ENCODE measurements at regions not wholly inside any gene's neighbourhood (a gene's known extent, or its start where the extent isn't known, plus 50 kb on each side); places are given as distances from the start of the nearest gene placed in this dataset.

DNA sequence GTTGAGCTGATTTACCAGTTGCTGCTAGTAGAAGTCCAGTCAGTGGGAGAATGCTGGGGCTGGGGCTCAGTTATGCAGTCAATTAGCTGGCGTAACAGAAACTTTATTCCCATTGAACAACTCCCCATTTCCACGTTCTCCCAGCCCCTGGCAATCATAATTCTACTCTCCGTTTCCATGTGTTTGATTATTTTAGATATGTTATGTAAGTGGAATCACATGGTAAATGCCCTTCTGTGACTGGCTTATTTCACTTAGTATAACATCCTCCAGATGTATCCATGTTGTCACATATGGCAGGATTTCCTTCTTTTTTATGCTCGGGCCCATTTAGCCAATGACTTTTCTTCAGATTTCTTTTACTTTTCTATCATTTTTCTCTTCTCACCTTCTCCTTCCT is 61.1 kb upstream of the EXOC4 start:
- no peak for DNase-seq (ENCODE audit: low spot score)

DNA sequence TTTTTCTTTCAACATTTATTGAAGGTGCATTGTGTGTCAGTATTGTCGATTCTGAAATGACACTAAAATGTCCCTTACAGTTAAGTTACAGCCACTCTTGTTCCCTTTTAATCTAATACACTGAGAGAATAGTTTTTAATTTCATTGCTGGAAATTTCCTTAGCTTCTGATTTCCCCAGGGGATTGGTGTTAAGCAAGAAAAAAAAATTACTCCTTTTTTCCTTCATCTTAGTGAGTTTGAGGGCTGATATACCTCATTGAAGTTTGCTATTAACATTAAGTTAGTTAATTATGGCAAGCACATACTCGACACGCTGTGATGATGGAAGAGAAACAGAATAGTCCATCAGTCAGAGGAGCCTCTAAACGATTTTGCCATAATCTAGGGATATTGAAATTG is 57.0 kb upstream of the EXOC4 start:
- DNase-seq (ENCODE audit: low spot score): no peak

DNA sequence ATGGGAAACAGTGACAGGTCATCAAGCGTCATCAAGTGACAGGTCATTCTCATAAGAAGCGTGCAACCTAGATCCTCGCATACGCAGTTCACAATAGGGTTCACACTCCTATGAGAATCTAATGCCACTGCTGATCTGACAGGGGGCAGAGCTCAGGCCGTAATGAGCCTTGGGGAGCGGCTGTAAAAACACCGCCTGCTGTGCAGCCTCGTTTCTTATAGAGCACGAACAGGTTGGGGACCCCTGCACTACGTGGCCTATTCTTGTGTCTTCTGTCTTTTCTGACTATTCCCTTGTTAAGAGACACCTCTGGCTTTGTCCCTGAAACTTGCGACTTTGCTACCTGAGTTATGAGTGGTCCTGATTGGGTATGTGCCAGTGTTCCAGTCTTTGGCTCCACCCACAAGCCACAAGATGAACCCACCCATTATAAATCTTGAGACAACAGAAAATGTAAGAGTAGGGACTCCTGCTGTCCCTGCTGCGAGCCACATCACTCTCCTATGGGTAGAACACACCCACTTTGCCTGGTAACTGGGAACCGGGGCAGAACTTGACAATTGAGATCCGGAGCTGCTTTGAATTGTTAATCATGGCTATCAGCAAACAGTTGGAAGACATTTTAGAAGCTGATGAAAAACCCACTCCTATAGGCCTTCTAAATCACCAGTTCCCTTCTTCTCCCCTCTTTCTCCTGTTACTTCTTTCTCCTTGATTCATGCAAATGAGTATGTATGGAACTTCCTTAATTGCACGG is 55.8 kb upstream of the EXOC4 start:
- DNase-seq (ENCODE audit: low spot score): no peak

DNA sequence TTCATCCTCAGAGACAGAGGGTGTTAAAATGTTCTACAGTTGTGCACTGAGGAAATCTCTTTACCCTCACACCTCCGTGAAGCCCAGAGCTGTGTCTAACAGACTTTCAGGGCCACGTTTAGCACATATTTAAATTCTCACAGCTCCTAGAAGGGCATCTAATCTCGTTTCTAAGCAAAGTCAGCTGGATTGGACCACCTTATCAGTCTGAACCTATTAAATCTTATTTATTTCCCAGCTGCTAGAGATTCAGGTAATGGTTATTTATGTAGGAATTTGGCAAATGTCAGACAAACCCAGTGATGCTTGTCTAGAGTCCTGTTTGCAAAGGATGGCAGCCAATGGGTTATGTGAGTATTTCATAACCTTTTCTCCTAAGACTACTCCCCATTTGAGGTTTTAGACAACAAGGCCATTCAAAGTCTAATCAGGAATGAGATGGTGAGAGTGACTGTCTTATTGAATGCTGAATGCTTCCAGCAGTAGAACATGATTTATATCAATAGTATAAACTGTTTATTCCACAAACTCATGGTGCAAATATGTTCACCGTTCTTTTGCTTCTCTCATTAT is 54.8 kb upstream of the EXOC4 start:
- DNase-seq (ENCODE audit: low spot score): no peak

DNA sequence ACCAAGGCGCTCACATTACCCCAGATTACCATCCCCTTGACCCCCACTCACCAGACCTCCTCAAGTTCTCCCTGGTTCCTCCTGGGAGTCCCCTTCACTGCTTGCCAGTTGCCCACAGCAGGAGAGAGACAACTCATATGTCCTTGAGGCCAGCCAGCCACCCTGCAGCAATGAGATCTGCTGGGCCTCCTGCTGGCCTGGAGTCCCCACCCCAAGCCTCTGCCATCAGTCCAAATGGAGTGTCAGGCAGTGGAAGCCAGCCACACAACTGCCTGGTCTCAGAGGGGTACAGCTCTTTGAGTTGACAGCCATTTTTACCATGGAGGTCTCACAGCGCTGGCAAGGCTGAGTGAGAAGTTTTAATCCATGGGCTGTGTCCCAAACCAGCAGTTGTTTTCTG is 53.0 kb upstream of the EXOC4 start:
- DNase-seq (ENCODE audit: low spot score): no peak

DNA sequence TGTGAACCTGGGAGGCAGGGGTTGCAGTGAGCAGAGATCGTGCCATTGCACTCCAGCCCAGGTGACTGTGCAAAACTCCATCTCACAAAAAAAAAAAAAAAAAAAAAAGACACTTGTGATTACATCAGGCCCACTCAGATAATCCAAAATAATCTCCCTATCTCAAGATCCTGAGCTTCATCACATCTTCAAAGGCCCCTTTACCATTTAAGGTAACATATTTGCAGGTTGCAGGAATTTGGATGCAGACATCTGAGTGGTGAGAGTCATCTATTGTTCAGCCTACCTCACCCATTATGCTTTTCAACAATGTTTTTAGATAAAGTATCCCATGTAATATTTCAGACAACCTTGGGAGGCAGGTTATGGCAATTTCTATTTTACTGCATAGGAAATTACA is 51.4 kb upstream of the EXOC4 start:
- no peak for DNase-seq (ENCODE audit: low spot score)

DNA sequence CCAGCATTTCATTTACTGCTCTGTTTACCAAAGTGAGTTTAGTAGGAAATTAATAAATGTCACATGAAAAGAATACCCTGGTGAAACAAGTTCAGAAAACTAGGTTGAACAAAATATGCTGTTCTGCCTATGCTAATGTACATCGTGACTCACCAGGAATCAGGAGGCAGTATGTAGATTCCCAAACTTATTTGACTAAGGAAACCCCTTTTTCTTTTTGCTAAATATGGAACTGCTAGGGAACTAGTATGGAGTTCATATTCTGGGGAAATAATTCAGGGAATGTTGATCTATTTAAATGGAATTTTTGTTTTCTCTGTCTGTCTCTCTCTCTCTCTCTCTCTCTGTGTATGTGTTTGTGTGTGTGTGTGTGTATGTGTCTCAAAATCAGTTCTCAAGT is 49.9 kb upstream of the EXOC4 start:
- no peak for DNase-seq (ENCODE audit: low spot score)

Measured in cerebellar cortex (tissue), 1 donor.